ENCODE measurements at regions not wholly inside any gene's neighbourhood (a gene's known extent, or its start where the extent isn't known, plus 50 kb on each side); places are given as distances from the start of the nearest gene placed in this dataset.

- Mint-ChIP-seq H3K4me3 (ENCODE audit: unreplicated experiment) (no peak overlapping the region), H3K27me3 (ENCODE audit: unreplicated experiment) (no peaks in the 10 kb centered on the region), H3K27ac (ENCODE audit: unreplicated experiment) (no peak overlapping the region), H3K4me1 (ENCODE audit: low read depth, unreplicated experiment) (no peaks in the 10 kb centered on the region), H3K36me3 (ENCODE audit: unreplicated experiment) (no peaks in the 10 kb centered on the region), H3K9me3 (ENCODE audit: unreplicated experiment) (no peaks in the 10 kb centered on the region)
- DNase-seq, result no peak
- TF ChIP-seq CTCF (IDR thresholded peaks at IDR 0.05; ENCODE audit: partially characterized antibody, unreplicated experiment), result no peak
Observed at GRCh38 chr6:141359953-141360352, 772.8 kb upstream of the GJE1 start.

GRCh38 chr6:141354191-141354955 lies 778.4 kb upstream of the GJE1 start:
- TF ChIP-seq CTCF (IDR thresholded peaks at IDR 0.05; ENCODE audit: partially characterized antibody, unreplicated experiment), result no peak
- Mint-ChIP-seq H3K36me3 (ENCODE audit: unreplicated experiment) (no peaks in the 10 kb centered on the region), H3K27me3 (ENCODE audit: unreplicated experiment) (no peaks in the 10 kb centered on the region), H3K27ac (ENCODE audit: unreplicated experiment) (no peak overlapping the region), H3K9me3 (ENCODE audit: unreplicated experiment) (no peaks in the 10 kb centered on the region), H3K4me3 (ENCODE audit: unreplicated experiment) (no peak overlapping the region), H3K4me1 (ENCODE audit: low read depth, unreplicated experiment) (no peaks in the 10 kb centered on the region)
- DNase-seq, result no peak

DNA sequence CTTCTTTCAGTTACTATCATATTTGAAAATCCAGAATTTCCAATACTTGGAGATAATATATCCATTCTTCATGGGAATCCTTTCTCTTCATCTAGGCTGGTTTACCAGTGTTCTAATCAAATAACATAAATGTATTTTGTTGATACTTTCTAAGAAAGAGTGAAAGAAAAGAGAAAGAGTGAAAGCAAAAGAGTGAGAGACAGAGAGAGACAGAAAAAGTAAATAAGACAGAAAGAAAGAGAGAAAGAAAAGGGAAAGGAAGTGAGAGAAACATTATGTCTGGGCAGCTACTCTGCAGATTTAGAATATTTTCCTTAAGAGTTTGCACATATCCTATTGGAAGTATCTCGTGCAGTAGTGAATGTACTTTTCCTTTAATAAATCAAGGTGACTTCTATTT lies 781.0 kb upstream of the GJE1 start:
- Mint-ChIP-seq H3K9me3 (ENCODE audit: unreplicated experiment) (no peaks in the 10 kb centered on the region), H3K27me3 (ENCODE audit: unreplicated experiment) (no peaks in the 10 kb centered on the region), H3K4me3 (ENCODE audit: unreplicated experiment) (no peak overlapping the region), H3K27ac (ENCODE audit: unreplicated experiment) (no peak overlapping the region), H3K4me1 (ENCODE audit: low read depth, unreplicated experiment) (no peaks in the 10 kb centered on the region), H3K36me3 (ENCODE audit: unreplicated experiment) (no peaks in the 10 kb centered on the region)
- DNase-seq, result no peak
- TF ChIP-seq CTCF (IDR thresholded peaks at IDR 0.05; ENCODE audit: partially characterized antibody, unreplicated experiment), result no peak

- H3K9me3 Mint-ChIP-seq (ENCODE audit: unreplicated experiment), result no peaks in the 10 kb centered on the region
- TF ChIP-seq CTCF (IDR thresholded peaks at IDR 0.05; ENCODE audit: partially characterized antibody, unreplicated experiment), result no peak
- peaks cover 3% of the 10 kb centered on the region for H3K4me1 Mint-ChIP-seq (ENCODE audit: low read depth, unreplicated experiment)
- DNase-seq, result no peak
- H3K4me3 Mint-ChIP-seq (ENCODE audit: unreplicated experiment), result no peak overlapping the region
- no peaks in the 10 kb centered on the region for H3K36me3 Mint-ChIP-seq (ENCODE audit: unreplicated experiment)
- no peak overlapping the region for H3K27ac Mint-ChIP-seq (ENCODE audit: unreplicated experiment)
- H3K27me3 Mint-ChIP-seq (ENCODE audit: unreplicated experiment), result no peaks in the 10 kb centered on the region
Observed at GRCh38 chr6:141349710-141350109, 783.0 kb upstream of the GJE1 start.

GRCh38 chr6:141347906-141348492 lies 784.7 kb upstream of the GJE1 start:
- Mint-ChIP-seq H3K27me3 (ENCODE audit: unreplicated experiment) (no peaks in the 10 kb centered on the region), H3K4me3 (ENCODE audit: unreplicated experiment) (no peak overlapping the region)
- no peak for TF ChIP-seq CTCF (IDR thresholded peaks at IDR 0.05; ENCODE audit: partially characterized antibody, unreplicated experiment)

More at GRCh38 chr6:141347906-141348492, 784.7 kb upstream of the GJE1 start:
- DNase-seq, result no peak
- H3K9me3 Mint-ChIP-seq (ENCODE audit: unreplicated experiment), result no peaks in the 10 kb centered on the region
- no peaks in the 10 kb centered on the region for H3K36me3 Mint-ChIP-seq (ENCODE audit: unreplicated experiment)
- H3K4me1 Mint-ChIP-seq (ENCODE audit: low read depth, unreplicated experiment), result peaks cover 3% of the 10 kb centered on the region
- H3K27ac Mint-ChIP-seq (ENCODE audit: unreplicated experiment), result no peak overlapping the region

Data from glutamatergic neuron (in vitro differentiated cells).